SH-SY5Y (cell line): ENCODE measurements at regions not wholly inside any gene's neighbourhood (a gene's known extent, or its start where the extent isn't known, plus 50 kb on each side); places are given as distances from the start of the nearest gene placed in this dataset.

Source experiments
- GATA2 ChIP-seq: IDR thresholded peaks from 2 replicates; pipeline ENCODE4 v1.6.1; 2011; ENCODE audit warnings: mild to moderate bottlenecking, low read depth, low read length
- GATA3 ChIP-seq: IDR thresholded peaks from 2 replicates; pipeline ENCODE4 v1.6.1; 2011; ENCODE audit warnings: low read depth, mild to moderate bottlenecking, low read length, moderate library complexity

DNA sequence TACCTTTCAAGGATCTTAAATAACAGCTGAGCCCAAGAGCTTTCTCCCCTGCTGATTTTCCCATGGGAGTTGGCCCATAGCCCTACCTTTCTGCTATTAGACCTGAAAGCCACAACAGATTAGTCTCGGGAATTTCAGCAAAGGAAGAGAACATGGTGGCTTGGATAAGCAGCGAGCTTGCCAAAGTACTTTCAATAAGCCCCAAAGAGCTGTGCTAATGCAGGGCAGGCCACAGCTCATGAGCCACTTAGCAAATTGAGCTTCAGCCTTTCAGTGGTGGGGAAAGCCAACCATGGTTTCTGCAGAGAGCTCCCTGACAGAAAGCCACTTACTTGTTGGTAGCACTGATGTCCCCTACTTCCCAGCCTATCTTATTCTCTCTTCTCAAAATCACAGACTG lies 217.8 kb upstream of the IRX5 start:
- no peak for TF ChIP-seq GATA2
- no peak for TF ChIP-seq GATA3
